EL (cell line): ENCODE measurements at regions not wholly inside any gene's neighbourhood (a gene's known extent, or its start where the extent isn't known, plus 50 kb on each side); places are given as distances from the start of the nearest gene placed in this dataset.

Experiments
- DNase-seq: peaks from one replicate; pipeline ENCODE4 v3.0.0-alpha.2; 2016

DNA sequence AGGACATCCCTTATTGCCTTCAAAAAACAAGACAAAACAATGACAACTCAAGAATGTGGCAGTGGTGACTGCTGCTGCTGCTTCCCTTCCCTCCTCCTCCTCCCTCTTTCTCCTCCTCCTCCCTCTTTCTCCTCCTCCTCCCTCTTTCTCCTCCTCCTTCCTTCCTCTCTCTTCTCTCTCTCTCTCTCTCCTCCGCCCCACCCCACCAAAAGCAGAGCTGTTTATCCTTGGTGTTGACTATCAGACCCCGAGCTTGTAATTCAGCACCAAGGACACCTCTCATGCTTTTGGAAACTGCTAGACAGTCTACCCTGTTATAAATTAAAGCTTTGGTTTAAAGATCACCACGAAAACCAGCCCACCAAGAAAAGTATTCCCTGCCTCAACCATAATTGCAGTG is 72.4 kb upstream of the IFNAR2 start:
- DNase-seq = no peak

DNA sequence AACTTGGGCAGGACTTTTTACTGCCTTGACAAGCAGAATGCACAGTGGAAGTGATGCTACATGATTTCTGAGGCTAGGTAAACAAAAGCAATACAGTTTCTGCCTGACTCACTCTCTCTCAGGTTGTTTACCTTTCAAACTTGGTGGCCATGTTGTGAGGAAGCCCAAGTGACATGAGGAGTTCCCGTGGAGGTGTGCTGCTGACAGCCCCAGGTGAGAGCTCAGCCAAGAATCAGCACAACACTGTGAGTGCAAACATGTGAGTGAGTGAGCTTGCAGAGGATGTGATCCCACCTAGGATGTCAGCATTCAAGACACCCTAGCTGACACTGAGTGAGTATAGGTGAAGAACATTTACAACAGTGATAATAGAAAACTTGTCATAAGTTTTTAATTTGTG is 71.1 kb upstream of the IFNAR2 start:
- no peak for DNase-seq

DNA sequence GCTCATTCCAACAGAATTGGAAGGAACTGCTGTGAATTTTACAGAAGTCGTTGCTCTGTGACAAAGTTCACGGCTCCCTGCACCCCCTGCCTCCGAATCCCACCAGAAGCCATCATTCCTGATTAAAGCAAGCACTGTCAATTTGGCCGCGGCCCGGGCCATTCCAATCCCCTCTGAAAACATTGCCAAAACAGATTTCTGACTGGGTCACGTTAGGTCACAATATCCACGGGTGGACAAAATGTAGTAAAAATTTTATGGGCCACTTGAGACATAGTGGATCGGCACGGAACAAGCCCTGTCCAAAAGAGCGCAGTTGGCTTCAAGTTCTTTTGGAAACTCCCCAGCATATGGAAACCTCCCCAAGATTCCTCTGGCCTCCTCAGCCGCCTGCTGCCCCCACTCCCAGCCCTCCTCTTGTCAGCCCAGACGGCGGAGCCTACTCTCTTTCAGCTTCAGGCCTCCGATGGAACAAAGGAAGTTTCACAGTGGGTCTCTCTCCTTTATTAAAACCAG is 67.2 kb upstream of the IFNAR2 start:
- DNase-seq = no peak

DNA sequence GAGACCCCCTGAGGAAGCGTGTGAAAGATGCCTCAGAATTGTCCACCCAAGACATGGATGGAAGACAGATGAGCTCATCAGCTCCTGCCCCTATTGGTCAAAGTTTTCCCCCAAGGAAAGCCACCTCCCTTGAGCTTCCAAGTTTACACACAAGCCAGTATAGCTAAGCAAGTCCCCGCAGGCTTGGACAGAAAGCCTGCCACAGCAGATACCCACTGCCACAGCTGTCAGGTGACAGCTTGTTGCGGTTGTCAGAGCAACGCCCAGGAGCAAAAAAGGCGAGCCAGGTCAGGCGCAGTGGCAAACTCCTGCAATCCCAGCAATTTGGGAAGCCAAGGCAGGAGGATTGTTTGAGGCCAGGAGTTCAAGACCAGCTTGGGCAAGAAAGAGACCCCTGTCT is 60.9 kb upstream of the IFNAR2 start:
- no peak for DNase-seq

DNA sequence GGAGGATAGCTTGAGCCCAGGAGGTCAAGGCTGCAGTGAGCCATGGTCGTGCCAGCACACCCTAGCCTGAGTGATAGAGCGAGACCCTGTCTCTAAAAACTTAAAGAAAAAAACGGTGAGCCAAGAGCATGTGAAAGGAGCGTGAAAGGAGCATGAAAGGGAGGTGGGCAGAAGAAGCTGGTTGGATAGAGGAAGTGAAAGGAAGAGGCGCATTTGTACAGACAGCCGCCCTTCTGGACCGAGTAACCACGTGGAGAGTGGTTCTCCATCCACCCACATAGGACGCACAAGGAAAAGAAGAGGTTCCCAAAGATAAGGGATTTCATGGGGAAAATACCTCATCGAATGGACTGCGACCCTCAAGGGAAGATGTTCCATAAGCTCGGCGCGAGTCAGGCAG is 60.4 kb upstream of the IFNAR2 start:
- no peak for DNase-seq

DNA sequence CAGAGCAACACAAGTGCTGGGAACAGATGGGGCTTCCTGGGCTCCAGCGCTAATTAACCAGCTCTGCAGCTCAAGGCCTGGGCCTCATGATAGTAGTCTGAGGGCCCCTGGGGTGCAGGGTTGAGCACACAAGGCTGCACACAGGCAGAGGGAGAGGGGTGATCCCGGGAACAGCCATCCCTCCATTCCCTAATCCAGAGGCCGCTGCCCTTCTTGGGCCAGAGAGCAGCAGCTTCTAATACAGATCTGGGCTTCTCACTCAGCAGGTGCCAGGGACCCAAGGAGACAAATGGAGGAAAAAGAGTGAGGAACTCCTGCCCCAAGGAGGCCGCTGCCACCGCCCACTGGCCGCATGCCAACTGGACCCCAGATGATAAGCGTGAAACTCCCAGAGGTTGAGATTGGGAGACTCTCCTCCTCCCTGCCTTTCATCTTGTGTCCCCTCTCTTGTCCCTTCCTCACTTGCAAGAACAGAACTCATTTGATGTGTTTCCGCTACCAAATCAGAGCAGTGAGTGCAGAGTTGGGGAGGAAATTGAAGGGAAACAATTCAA is 58.0 kb upstream of the IFNAR2 start:
- no peak for DNase-seq

DNA sequence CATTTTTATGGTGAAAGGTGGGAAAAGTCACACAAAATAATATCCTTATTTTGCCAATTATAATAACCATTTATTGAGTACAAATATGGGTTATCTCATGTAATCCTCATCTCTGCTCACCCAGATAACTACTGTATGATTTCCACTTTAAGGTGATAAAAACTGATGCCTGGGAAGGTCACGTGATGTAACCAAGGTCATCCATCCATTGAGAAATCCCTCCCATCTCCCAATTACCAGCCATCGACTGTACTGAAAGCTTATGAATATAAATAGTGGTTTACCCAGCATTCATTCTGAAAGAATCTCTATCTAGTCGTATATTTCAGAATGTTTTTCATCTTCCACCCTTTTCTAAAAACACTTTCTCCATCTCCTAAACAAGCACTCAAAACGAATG is 55.0 kb upstream of the IFNAR2 start:
- no peak for DNase-seq
